ENCODE measurements at regions not wholly inside any gene's neighbourhood (a gene's known extent, or its start where the extent isn't known, plus 50 kb on each side); places are given as distances from the start of the nearest gene placed in this dataset.

GRCh38 chr4:53959343-53960120 lies 104.9 kb downstream of the CHIC2 start:
- no peaks in the 10 kb centered on the region for H3K4me1 Mint-ChIP-seq
- DNase-seq (no peak), ATAC-seq (ENCODE audit: low read depth) (no peak)
- H3K9me3 Mint-ChIP-seq = no peaks in the 10 kb centered on the region
- H3K27ac Mint-ChIP-seq = no peak overlapping the region
- TF ChIP-seq CTCF (IDR thresholded peaks at IDR 0.05) = no peak
- ChIA-PET POLR2A (no interaction called here), CTCF (no interaction called here)
- H3K36me3 Mint-ChIP-seq (ENCODE audit: low read depth) = no peaks in the 10 kb centered on the region
- no peaks in the 10 kb centered on the region for H3K27me3 Mint-ChIP-seq
- intact Hi-C loops (cut with micrococcal nuclease) = no loop called here
- H3K4me3 Mint-ChIP-seq = no peak overlapping the region

GRCh38 chr4:53956454-53956853 lies 108.0 kb downstream of the CHIC2 start:
- POLR2A ChIA-PET = no interaction called here
- Mint-ChIP-seq H3K27ac (no peak overlapping the region), H3K36me3 (ENCODE audit: low read depth) (no peaks in the 10 kb centered on the region)

GRCh38 chr4:53956053-53956452 lies 108.4 kb downstream of the CHIC2 start:
- H3K27me3 Mint-ChIP-seq = no peaks in the 10 kb centered on the region

More at GRCh38 chr4:53956454-53956853, 108.0 kb downstream of the CHIC2 start:
- CTCF ChIA-PET = no interaction called here
- no peak for TF ChIP-seq CTCF (IDR thresholded peaks at IDR 0.05)
- intact Hi-C loops (cut with micrococcal nuclease) = no loop called here
- H3K4me1 Mint-ChIP-seq = no peaks in the 10 kb centered on the region
- DNase-seq = no peak
- no peak overlapping the region for H3K4me3 Mint-ChIP-seq
- no peaks in the 10 kb centered on the region for H3K27me3 Mint-ChIP-seq
- no peak for ATAC-seq (ENCODE audit: low read depth)
- no peaks in the 10 kb centered on the region for H3K9me3 Mint-ChIP-seq

GRCh38 chr4:53951414-53951813 lies 113.0 kb downstream of the CHIC2 start:
- no peak for ATAC-seq (ENCODE audit: low read depth)
- ChIA-PET POLR2A (no interaction called here), CTCF (no interaction called here)
- intact Hi-C loops (cut with micrococcal nuclease) = no loop called here
- Mint-ChIP-seq H3K27ac (no peak overlapping the region), H3K4me1 (no peaks in the 10 kb centered on the region), H3K4me3 (no peak overlapping the region), H3K9me3 (no peaks in the 10 kb centered on the region), H3K36me3 (ENCODE audit: low read depth) (no peaks in the 10 kb centered on the region), H3K27me3 (peaks cover 4% of the 10 kb centered on the region)
- no peak for TF ChIP-seq CTCF (IDR thresholded peaks at IDR 0.05)
- no peak for DNase-seq

More at GRCh38 chr4:53956053-53956452, 108.4 kb downstream of the CHIC2 start:
- Mint-ChIP-seq H3K4me3 (no peak overlapping the region), H3K9me3 (no peaks in the 10 kb centered on the region), H3K36me3 (ENCODE audit: low read depth) (no peaks in the 10 kb centered on the region), H3K4me1 (no peaks in the 10 kb centered on the region), H3K27ac (no peak overlapping the region)
- intact Hi-C loops (cut with micrococcal nuclease) = no loop called here
- TF ChIP-seq CTCF (IDR thresholded peaks at IDR 0.05) = no peak
- no peak for ATAC-seq (ENCODE audit: low read depth)
- DNase-seq = no peak
- CTCF ChIA-PET = no interaction called here
- POLR2A ChIA-PET = no interaction called here

- H3K9me3 Mint-ChIP-seq = peaks cover 7% of the 10 kb centered on the region
- ChIA-PET POLR2A (no interaction called here), CTCF (no interaction called here)
- H3K36me3 Mint-ChIP-seq (ENCODE audit: low read depth) = no peaks in the 10 kb centered on the region
- DNase-seq = no peak
- no peak for TF ChIP-seq CTCF (IDR thresholded peaks at IDR 0.05)
- intact Hi-C loops (cut with micrococcal nuclease) = no loop called here
- H3K4me3 Mint-ChIP-seq = no peak overlapping the region
- no peak for ATAC-seq (ENCODE audit: low read depth)
- H3K27me3 Mint-ChIP-seq = peaks cover 6% of the 10 kb centered on the region
- no peaks in the 10 kb centered on the region for H3K4me1 Mint-ChIP-seq
- no peak overlapping the region for H3K27ac Mint-ChIP-seq
Measured at GRCh38 chr4:53943345-53944085, 120.9 kb downstream of the CHIC2 start.
